GM21526 (cell line): ENCODE measurements at regions not wholly inside any gene's neighbourhood (a gene's known extent, or its start where the extent isn't known, plus 50 kb on each side); places are given as distances from the start of the nearest gene placed in this dataset.

Experiments used
- ATAC-seq: cut with Tn5 transposase; IDR thresholded peaks from one replicate; pipeline ENCODE4 v1.9.1; 2021; ENCODE audit warnings: moderate library complexity; ENCODE audit not compliant: unreplicated experiment, low FRiP score

DNA sequence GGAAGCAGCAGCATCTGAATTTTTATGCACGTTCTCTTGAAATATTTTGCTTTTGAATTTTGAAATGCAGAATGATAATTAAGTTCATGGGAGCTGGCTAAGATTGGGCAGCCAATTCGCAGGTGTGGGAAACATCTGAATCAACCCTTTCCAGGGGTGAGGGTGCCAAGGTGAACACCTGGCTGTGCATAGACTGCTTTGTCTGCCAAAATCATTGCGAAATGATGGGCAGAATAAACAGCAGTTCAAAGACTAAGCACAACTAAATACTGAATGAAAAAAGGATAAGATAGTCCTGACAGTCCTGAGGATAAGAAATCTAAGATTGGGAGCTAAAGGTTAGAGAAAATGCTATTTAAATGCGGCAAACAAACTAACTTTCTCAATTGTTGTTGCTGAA lies 813.3 kb upstream of the RAG2 start:
- ATAC-seq: no peak

DNA sequence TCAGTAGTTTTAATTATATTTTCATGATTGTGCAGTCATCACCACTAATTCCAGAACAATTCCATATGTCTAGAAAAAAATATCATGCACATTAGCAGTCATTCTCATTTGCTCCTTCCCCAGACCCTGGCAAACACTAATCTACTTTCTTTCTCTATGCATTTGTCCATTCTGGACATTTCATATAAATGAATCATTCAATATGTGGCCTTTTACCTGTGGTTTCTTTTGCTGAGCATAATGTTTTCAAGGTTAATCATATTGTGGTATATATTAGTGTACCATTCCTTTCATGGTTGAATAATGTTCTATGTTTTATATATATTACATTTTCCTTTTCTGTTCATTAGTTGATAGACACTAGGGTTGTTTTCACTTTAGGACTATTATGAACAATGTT lies 811.1 kb upstream of the RAG2 start:
- no peak for ATAC-seq

DNA sequence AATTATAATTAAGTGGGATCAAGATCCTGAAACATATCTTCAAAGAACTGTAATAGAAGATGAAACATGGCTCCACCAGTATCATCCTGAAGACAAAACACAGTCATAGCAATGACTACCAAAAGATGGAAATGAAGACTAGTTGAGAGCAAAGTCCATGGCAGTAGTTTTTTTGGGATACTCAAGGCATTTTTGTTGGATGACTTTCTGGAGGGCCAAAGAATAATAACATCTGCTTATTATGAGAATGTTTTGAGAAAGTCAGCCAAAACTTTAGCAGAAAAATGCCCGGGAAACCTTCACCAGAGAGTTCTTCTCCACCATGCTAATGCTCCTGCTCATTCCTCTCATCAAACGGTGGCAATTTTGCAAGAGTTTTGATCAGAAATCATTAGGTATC lies 809.4 kb upstream of the RAG2 start:
- no peak for ATAC-seq

DNA sequence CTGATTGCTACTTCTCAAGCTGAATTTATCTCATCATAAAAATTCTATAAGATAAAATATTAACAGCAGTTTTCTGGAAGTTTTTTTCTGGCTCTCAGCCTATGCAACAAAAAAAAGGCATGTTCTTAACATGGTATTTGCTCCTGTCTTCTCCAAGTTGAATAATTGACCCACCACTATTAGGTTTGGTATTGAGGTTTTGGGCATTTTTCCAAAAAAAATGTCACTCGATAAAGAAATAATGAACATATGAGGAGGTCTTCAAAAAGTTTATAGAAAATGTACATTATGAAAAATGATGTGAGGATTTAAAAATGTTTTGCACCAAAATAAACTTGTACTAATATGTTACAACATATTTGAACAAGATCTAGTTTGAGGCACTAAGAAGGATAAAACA lies 808.6 kb upstream of the RAG2 start:
- ATAC-seq: no peak

DNA sequence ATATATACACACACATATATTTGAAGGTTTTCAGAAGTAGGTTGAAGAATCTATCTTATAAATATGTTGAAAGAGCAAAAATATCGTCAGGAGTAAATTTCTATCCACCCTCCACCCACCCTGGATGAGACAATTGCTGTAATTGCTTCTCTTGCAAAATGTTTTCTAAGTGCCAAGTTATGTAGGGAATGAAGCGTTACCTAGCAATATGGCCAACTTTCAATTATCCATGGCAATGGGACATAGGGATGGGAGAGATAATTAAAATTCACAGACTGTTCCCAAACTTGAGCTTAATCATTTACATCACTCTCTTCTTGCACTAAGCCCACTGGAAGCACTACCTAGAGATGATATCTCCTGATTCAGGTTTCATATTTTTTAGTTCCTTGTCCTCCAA lies 806.2 kb upstream of the RAG2 start:
- no peak for ATAC-seq

DNA sequence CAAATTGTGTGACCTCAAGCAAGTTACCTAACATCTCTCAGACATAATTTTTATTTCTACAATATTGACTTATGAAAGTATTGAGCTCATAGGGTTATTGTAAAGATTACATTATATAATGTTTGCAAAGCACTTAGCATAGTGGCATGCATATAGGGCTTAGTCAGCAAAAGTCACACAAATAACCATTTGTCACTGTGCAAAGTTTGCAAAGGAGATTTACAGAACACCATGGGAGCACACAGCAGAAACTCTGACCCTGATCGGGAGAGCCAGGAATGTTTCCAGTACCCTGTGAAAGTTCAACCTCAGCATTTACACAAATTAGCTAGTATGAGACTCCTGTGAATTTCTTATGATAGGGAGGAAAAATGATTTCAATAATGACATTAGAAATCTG lies 804.6 kb upstream of the RAG2 start:
- ATAC-seq: no peak

DNA sequence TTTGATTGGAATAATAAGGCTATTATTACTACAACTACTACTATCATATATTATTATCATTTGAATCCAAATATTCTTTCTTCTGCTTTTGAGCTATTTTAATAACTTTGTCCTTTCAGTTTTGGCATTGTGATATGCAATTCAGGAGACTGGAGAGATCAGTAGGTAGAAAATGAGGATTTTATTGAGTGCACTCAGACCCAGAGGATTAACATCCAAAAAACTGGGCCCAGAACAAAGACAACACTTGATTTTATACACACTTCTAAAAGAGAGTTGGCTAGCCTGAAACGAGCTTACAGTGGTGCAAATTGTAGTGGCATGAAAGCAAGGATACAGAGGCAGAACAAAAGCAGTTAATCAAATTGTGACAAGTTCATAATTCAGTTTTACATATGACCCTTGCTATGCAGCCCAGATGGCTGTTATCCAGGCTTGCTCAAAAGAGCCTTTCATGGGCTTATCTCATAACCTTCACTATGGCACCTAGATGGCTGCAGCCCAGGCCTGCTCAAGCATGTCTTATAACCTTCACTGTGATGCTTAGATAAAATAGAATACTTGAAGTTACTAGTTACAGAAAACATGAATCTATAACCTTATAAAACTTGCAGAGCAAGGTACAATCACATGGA lies 796.3 kb upstream of the RAG2 start:
- no peak for ATAC-seq

DNA sequence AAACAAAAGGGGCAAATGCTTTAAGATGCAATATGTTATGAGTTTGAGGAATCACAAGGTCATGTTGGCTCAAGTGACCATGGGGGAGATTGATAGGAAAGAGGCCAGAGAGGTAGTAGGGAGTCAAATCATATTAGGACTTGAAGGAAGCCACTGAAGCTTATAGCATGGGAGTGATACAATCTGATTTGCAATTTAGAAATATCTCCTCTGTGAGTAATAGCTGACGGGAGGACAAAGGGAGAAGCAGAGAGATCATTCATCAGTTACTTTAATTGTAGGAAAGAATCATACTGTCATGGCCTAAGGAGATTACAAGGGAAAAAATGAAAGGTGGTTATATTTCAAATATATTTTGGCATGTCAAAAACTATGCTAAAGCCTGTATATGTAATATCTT lies 793.6 kb upstream of the RAG2 start:
- no peak for ATAC-seq

DNA sequence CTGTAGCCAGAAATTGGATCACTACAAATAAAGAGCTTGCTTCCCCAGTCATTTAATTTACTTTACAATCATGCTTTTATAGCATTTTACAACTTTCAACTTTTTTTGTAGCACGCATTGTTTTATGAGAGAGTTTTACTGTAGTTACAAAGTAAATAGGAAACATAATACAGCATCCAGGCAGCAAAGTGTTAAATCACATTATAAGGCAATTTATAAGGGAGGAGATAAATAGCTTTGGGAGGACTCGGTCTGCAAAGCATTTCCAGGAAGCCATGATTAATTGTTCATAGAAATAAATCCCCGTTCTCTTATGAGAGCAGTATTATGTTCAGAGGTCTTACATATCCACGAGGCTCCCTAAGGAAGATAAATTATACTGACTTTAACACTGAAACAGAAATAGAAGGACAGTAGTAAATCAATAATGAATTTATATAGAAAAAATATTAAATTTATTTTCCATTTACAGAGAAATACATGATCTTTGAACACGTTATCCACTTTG lies 792.6 kb upstream of the RAG2 start:
- no peak for ATAC-seq

DNA sequence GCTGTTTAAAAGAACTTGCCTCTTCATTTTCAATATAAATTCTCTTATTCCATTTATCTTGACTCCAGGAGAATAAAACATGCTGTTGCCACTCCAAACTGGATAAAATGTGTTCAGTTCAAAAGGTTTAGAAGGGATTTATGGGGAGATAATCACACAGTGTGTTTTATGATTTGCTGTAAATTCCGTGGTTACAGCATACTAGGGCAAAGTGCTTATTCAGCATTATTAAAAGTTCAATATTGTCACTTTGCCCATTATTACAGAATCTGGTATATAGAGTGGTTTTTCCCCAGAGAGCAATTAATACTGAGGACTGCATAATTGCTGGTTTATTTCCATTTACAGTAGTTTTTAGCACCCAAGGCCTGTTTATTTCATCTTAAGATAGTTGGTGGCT lies 780.9 kb upstream of the RAG2 start:
- ATAC-seq: no peak

DNA sequence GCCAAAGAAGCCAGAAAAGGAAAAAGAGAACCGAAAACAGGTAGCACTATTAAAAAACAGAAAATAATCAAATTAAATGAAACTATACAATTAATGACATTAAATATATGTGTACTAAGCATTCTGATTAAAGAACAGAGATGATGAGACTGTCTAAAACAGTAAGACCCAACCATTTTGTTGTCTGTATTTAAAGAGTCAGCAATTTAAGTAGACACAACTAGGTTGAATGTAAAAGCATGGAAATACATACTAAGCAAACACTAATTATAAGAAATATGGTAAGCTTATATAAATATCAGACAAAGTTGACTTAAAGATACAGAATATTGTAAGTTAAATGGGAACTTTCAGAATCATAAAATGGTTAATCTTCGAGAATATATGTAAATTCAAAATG lies 774.6 kb upstream of the RAG2 start:
- no peak for ATAC-seq

DNA sequence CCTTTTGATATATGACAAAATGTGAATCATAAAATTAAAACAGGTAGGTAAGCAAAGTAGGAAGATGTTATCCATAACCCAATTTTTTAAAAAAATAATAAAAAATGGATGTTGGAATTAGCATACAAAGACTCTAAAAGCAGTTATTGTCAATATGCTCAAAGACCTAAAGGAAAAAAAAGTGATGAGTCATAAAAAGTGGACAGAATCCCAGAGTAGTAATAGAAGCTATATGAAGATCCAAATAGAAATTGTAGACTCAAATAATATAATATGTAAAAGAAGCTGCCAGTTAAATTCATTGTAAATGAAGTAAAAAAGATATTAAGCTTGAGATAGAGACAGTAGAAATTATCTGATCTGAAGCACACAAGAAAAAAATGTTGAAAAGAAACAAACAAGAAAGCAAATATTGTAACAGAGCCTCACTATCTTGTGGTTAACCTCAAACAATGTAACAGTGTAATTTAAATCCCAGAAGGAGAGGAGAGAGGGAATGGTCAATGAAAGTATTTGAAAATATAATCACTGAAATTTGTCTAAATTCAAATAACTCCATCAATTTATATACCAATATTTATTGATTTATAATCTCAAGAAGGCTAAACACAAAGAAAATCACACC lies 773.4 kb upstream of the RAG2 start:
- no peak for ATAC-seq

DNA sequence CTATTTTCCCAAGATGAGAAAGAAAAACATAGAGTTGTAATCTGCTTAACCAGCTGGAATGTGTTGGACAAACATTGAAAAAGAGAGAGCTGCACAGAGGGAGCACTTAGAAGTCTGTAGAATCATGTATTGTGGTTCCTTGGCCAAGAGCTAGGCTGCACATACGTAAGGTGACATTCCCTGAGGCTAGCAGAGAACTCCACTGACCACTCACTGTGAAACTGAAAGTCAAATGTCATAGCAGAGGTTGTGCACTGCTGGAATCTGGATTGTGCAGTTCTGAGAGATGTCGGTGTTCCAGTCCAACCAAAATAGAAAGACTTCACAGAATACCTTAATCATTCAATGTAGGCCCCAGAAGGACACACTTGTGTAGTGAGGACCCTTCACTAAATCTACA lies 772.8 kb upstream of the RAG2 start:
- no peak for ATAC-seq

DNA sequence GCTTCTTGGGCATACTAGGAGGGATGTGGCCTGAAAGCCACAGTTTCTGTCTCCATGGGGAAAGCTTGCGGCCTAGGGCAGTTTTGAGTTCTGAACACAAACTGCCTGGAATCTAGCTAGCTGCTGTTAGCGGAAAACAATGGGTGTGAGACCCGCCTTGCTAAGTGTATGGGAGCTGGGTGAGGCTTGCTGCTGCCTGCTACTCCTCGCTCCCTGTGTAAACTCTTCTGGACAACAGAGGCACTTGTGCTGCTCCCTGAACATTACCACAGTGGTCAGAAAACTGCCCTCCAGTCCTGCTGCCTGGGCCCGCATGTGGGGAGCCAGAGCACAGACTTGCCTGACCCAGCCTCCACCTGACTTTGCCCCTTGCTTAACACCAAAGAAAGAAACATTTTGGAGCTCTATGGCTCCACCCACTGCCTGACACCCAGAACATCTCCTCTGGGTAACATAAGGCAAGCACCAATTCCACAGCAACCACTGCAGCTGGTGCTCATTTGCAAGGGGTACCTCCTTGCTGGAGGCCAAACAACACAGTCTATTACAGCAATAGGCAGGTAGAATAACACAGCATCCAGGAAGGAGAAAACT lies 766.3 kb upstream of the RAG2 start:
- no peak for ATAC-seq

DNA sequence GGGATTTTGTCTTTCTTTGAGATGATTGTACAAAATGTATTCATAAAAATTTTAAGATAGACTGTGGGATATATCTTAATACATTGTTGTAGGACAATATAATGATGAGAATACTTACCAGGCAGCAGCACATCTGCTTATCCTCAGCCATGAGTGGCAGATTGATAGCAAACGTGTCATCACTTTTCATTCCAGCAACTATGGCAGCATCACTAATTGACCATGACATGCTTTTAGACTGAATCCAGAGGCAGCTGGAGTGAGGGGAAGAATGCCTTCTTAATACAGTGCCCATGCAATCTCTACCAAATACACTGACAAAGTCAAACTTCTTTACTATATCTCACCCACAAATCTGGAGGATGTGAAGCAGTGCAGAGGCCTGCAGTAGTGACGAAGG lies 755.2 kb upstream of the RAG2 start:
- ATAC-seq: no peak

DNA sequence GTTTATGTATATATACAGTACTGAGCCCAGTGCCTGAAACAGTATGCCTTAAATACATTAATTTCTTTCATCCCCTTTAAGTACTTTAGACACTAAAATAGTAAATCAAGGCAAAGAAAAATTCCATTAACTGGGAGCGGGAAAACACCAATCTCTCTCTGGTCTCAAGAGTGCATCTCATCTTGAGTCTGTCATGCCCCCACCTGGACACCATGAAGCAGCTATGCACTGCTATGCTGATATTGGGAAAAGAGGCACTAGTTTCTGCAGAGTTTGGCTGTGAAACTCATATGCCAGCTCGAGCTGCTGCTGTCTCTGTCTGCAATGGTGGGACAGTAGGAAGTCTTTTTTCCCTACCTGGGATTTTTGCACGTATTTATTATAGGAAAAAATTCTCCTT lies 754.4 kb upstream of the RAG2 start:
- no peak for ATAC-seq

DNA sequence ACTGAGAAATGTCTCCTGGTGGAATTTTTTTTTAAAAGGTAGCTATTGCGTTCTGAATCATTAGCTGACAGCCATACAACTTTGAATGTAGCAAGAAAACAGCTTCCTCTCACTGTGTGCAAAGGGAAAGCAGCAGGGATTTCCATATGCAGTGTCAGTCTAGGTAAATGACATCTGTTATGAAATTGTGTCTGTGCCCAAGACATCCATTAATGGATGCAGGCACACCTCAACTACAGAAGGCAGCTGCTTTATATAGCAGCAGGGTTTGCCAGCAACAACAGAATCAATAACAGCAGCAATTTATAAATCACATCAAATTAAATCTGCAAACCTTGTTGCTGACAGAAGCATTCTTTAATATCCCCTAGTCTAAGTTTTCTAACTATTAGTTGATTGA lies 745.3 kb upstream of the RAG2 start:
- ATAC-seq: no peak

DNA sequence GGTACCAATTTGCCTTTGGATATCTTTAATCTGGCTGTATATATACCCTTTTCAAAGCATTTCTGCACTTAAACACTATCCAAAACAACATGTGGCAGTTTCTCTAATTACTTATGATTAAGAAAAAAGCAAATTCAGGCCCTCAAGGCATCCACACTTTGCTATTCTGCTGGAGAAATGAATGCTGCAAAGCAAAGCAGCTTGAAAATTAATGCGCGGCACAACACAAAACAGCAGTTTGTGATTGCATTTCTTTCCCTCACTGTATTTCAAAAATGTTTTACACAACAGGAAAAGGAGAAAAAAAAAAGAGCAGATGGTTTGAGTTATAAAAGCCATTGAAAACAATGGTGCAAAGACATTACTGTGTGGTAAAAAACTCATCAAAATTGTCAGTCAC lies 738.4 kb upstream of the RAG2 start:
- ATAC-seq: no peak

DNA sequence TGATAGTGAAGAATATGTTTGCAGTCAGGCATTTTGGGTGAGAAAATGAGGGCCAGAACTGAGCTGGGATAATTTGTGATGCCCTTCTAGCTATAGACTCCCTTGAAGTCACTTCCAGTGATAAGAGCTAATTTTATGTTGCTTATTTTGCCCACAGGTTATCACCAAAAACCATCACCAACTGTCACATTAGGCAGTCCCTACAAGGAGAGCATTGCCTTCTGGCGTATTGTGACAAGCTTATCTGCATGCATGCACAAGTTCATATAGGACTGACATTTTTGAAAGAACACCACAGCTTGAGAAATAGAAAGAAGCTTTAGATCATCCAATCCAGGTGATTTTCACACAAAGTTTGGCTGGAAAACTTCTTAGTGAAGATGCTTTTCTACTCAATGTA lies 735.3 kb upstream of the RAG2 start:
- ATAC-seq: no peak

DNA sequence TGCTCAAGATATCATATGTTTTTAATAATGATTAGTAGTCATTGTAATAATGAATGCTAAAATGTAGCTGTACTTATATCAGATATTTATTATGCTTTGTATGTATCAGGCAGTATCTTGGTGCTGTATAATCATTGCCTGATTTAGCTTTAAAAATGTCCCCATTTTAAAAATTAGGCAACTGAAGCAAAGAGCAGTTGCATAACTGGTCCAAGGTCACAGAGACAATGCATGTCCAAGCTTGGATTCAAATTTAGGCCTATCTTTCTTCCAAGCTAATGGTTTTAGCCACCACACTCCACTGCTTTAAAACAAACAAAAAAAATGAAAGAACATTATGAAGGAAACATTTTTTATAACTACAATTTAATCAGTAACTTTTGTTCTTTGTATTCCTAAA lies 725.8 kb upstream of the RAG2 start:
- no peak for ATAC-seq

DNA sequence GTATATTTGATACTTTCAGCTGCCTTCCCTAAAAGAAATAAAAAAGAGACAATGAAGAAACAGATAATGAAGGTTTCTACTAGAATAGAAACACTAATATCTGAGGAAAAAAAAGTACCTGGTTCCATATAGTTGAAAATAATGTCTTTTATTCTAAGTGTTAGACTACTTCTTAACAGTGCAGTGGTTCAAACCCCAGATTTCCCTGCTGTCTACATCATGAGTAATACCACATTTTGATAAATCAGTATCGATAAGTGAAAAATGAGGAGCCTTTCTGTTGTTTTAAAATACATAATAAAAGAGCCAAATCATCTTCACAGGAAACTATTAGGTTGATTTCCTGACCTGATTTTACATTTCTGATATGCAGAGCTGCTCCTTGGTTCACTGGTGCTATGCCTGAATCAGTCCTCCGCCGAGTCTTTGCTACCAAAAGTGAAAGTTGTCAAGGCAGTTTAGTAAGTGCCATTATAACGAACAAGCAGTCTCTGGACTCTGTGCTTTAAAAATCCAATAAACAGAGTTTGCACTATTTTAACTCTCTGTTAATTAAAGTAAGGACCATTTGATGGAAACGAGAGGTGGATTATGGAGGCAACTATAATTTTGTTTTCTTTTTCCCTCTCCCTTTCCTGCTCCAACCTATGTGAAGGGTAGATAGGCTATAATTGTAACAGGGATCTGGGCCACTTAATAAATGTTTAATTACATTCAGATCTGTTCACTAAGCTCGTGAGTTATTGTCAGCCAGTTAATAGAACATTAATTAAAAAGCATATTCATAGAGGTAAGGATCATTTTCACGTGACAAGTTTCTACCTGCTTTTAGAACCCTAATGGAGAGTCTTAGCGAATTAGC lies 724.5 kb upstream of the RAG2 start:
- ATAC-seq: no peak
